ENCODE measurements at regions not wholly inside any gene's neighbourhood (a gene's known extent, or its start where the extent isn't known, plus 50 kb on each side); places are given as distances from the start of the nearest gene placed in this dataset.

- no peak for DNase-seq
- ChIA-PET POLR2A (no interaction called here), CTCF (no interaction called here)
- H3K27me3 Mint-ChIP-seq, result no peaks in the 10 kb centered on the region
- no peak overlapping the region for H3K4me3 Mint-ChIP-seq
- intact Hi-C loops (cut with micrococcal nuclease), result no loop called here
- H3K36me3 Mint-ChIP-seq, result no peaks in the 10 kb centered on the region
- no peaks in the 10 kb centered on the region for H3K9me3 Mint-ChIP-seq
- H3K27ac Mint-ChIP-seq, result no peak overlapping the region
- H3K4me1 Mint-ChIP-seq (ENCODE audit: low read depth), result no peaks in the 10 kb centered on the region
These were observed 647.3 kb upstream of the GRAMD2B start for GRCh38 chr5:125775896-125776295.

DNA sequence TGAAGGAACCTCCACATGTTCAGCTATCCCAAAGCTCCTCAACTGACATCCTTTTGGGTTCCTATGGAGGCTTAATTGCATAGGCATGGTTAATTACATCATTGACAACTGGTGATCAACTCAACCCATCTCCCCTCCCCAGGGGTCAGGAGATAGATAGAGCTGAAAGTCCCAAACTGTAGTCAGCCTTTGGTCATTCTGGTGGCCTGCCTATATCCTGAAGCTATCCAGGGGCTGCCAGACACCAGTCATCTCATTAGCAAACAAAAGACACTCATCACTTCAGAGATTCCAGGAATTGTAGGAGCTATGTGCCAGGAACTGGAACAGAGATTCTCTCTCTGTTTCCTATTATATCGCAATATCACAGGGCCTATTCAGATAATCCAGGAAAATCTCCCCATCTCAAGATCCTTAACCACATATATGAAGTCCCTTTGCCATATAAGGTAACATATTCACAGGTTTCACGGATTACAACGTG is 646.5 kb upstream of the GRAMD2B start:
- H3K4me3 Mint-ChIP-seq, result no peak overlapping the region
- no peaks in the 10 kb centered on the region for H3K36me3 Mint-ChIP-seq
- CTCF ChIA-PET, result no interaction called here
- H3K27ac Mint-ChIP-seq, result no peak overlapping the region
- no peaks in the 10 kb centered on the region for H3K4me1 Mint-ChIP-seq (ENCODE audit: low read depth)
- no peaks in the 10 kb centered on the region for H3K27me3 Mint-ChIP-seq
- peaks cover under 1% of the 10 kb centered on the region for H3K9me3 Mint-ChIP-seq
- DNase-seq, result no peak
- intact Hi-C loops (cut with micrococcal nuclease), result no loop called here
- POLR2A ChIA-PET, result no interaction called here

DNA sequence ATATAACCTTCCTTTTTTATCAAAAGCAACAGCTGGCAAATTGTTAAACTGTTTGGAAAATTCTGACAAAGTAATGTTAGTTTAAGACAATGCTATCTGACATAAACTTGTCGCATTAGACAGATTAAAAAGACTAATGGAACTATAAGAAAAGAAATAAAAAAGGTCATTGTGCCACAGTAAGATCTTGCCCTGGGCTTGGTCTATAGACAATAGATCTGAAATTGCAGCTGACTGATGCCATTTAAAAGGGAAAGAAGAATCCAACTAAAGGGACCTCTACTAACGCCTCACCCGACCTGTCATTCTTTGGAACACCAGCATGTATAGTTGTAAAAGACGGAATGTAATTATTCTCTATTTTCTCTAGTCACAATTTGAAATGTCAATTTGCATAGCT is 644.4 kb upstream of the GRAMD2B start:
- CTCF ChIA-PET, result no interaction called here
- intact Hi-C loops (cut with micrococcal nuclease), result no loop called here
- POLR2A ChIA-PET, result no interaction called here
- Mint-ChIP-seq H3K36me3 (no peaks in the 10 kb centered on the region), H3K27me3 (no peaks in the 10 kb centered on the region), H3K9me3 (peaks cover 2% of the 10 kb centered on the region), H3K4me3 (no peak overlapping the region), H3K27ac (no peak overlapping the region), H3K4me1 (ENCODE audit: low read depth) (no peaks in the 10 kb centered on the region)
- no peak for DNase-seq

DNA sequence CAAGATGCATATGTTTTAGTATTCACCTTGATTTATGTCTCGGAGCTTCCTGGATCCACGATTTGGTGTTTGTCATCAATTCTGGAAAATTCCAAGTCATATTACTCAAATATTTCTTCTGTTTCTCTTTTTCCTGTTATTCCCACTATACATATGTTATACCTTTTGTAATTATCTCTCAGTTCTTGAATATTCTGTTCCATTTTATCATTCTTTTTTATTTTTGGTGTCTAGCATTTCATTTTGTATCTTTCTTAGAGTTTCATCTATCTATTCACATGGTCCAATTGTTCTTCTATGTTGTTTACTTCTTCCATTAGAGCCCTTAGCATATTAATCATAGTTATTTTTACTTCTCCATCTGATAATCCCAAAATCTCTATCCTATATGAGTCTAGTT is 637.8 kb upstream of the GRAMD2B start:
- ChIA-PET CTCF (no interaction called here), POLR2A (no interaction called here)
- Mint-ChIP-seq H3K9me3 (peaks cover 9% of the 10 kb centered on the region), H3K27ac (no peak overlapping the region), H3K36me3 (no peaks in the 10 kb centered on the region), H3K27me3 (no peaks in the 10 kb centered on the region), H3K4me1 (ENCODE audit: low read depth) (no peaks in the 10 kb centered on the region), H3K4me3 (no peak overlapping the region)
- DNase-seq, result no peak
- intact Hi-C loops (cut with micrococcal nuclease), result no loop called here

DNA sequence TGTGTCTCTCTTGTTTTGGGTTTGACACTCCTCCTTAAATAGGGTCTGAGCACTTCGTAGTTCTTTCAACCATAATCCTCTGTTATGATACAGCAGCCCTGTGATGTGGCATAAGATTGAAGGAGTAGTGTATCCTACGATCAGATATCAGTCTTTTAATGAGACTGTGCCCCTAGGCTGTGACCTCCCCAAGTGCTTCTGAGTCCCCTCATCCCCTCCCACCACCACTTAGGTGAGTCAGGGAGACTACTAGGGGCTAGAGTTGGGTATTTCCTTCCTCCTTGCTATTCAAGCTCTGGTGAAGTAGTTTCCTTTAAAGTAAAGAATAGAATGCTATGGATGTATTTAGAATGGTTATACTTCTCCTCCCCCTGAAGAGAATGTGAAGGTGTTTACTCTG is 637.2 kb upstream of the GRAMD2B start:
- H3K4me3 Mint-ChIP-seq, result no peak overlapping the region
- H3K4me1 Mint-ChIP-seq (ENCODE audit: low read depth), result no peaks in the 10 kb centered on the region
- no peaks in the 10 kb centered on the region for H3K27me3 Mint-ChIP-seq
- CTCF ChIA-PET, result no interaction called here
- no peaks in the 10 kb centered on the region for H3K36me3 Mint-ChIP-seq
- peaks cover 11% of the 10 kb centered on the region for H3K9me3 Mint-ChIP-seq
- POLR2A ChIA-PET, result no interaction called here
- H3K27ac Mint-ChIP-seq, result no peak overlapping the region
- intact Hi-C loops (cut with micrococcal nuclease), result no loop called here
- no peak for DNase-seq

GRCh38 chr5:125793470-125793869 is 629.7 kb upstream of the GRAMD2B start:
- ChIA-PET CTCF (interaction anchor here (0.5 kb wide), 1 partner anchor 286 kb away, joined by 3 read pairs; no protein-coding TSS in a partner anchor), POLR2A (no interaction called here)
- H3K9me3 Mint-ChIP-seq, result peaks cover 25% of the 10 kb centered on the region
- no peaks in the 10 kb centered on the region for H3K4me1 Mint-ChIP-seq (ENCODE audit: low read depth)
- H3K27ac Mint-ChIP-seq, result no peak overlapping the region
- intact Hi-C loops (cut with micrococcal nuclease), result no loop called here
- no peaks in the 10 kb centered on the region for H3K27me3 Mint-ChIP-seq
- DNase-seq, result no peak
- H3K4me3 Mint-ChIP-seq, result no peak overlapping the region
- no peaks in the 10 kb centered on the region for H3K36me3 Mint-ChIP-seq

GRCh38 chr5:125794922-125795321 is 628.3 kb upstream of the GRAMD2B start:
- ChIA-PET POLR2A (no interaction called here), CTCF (no interaction called here)
- Mint-ChIP-seq H3K27me3 (no peaks in the 10 kb centered on the region), H3K27ac (no peak overlapping the region), H3K9me3 (peaks cover 30% of the 10 kb centered on the region), H3K4me1 (ENCODE audit: low read depth) (no peaks in the 10 kb centered on the region), H3K36me3 (no peaks in the 10 kb centered on the region), H3K4me3 (no peak overlapping the region)
- no peak for DNase-seq
- intact Hi-C loops (cut with micrococcal nuclease), result no loop called here

- peaks cover 31% of the 10 kb centered on the region for H3K9me3 Mint-ChIP-seq
- no peaks in the 10 kb centered on the region for H3K27me3 Mint-ChIP-seq
- no peak for DNase-seq
- H3K36me3 Mint-ChIP-seq, result no peaks in the 10 kb centered on the region
- CTCF ChIA-PET, result no interaction called here
- no peak overlapping the region for H3K27ac Mint-ChIP-seq
- no peak overlapping the region for H3K4me3 Mint-ChIP-seq
- intact Hi-C loops (cut with micrococcal nuclease), result no loop called here
- H3K4me1 Mint-ChIP-seq (ENCODE audit: low read depth), result no peaks in the 10 kb centered on the region
- POLR2A ChIA-PET, result no interaction called here
These were observed 624.9 kb upstream of the GRAMD2B start for GRCh38 chr5:125798307-125798706.

DNA sequence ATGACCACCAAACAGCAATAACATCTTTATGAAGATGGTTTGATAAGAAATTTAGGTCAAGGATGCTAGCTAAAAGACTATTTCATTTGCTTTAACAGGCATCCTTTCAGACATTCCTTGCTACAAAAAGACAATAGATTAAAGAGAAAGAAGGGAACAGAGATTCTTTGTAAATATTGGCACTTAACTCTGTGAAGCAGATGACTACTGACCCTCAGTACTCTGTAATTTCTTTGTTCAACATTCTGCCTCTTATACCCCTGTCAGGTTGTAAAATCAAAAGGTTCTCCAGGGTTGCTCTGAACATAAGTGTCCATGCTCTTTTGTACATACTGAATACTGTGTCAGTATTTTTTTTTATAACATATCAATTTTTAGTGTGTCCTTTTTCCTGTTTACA is 610.6 kb upstream of the GRAMD2B start:
- H3K36me3 Mint-ChIP-seq, result no peaks in the 10 kb centered on the region
- no peaks in the 10 kb centered on the region for H3K4me1 Mint-ChIP-seq (ENCODE audit: low read depth)
- intact Hi-C loops (cut with micrococcal nuclease), result no loop called here
- H3K4me3 Mint-ChIP-seq, result no peak overlapping the region
- ChIA-PET POLR2A (no interaction called here), CTCF (no interaction called here)
- DNase-seq, result no peak
- H3K27me3 Mint-ChIP-seq, result no peaks in the 10 kb centered on the region
- no peak overlapping the region for H3K27ac Mint-ChIP-seq
- H3K9me3 Mint-ChIP-seq, result peaks cover 4% of the 10 kb centered on the region

GRCh38 chr5:125813221-125813974 is 609.8 kb upstream of the GRAMD2B start:
- Mint-ChIP-seq H3K27me3 (no peaks in the 10 kb centered on the region), H3K4me1 (ENCODE audit: low read depth) (no peaks in the 10 kb centered on the region), H3K9me3 (peaks cover 4% of the 10 kb centered on the region), H3K36me3 (no peaks in the 10 kb centered on the region), H3K4me3 (no peak overlapping the region), H3K27ac (no peak overlapping the region)
- DNase-seq, result no peak
- ChIA-PET CTCF (no interaction called here), POLR2A (no interaction called here)
- intact Hi-C loops (cut with micrococcal nuclease), result no loop called here

DNA sequence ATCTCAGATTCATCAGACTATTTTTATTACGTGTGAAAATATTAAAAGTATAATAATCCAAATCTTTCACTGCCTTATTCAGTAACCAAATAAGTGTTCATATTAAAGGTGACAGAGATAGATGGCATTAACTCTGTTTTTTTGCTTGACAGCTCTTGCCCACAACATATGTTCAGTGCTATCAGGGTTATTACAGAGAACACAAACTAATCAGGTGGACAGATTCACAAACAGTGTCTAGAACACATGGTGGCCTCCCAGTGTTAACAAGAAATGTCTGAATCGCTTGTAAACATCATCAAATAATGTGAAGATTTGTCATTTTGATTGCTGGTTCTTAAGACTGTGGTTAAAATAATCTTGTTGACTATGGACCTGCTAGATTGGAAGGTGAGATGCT is 609.1 kb upstream of the GRAMD2B start:
- CTCF ChIA-PET, result no interaction called here
- H3K36me3 Mint-ChIP-seq, result no peaks in the 10 kb centered on the region
- no peak overlapping the region for H3K4me3 Mint-ChIP-seq
- no peaks in the 10 kb centered on the region for H3K4me1 Mint-ChIP-seq (ENCODE audit: low read depth)
- DNase-seq, result no peak
- POLR2A ChIA-PET, result no interaction called here
- intact Hi-C loops (cut with micrococcal nuclease), result no loop called here
- H3K27ac Mint-ChIP-seq, result no peak overlapping the region
- no peaks in the 10 kb centered on the region for H3K9me3 Mint-ChIP-seq
- no peaks in the 10 kb centered on the region for H3K27me3 Mint-ChIP-seq

GRCh38 chr5:125823572-125823971 is 599.6 kb upstream of the GRAMD2B start:
- Mint-ChIP-seq H3K27me3 (no peaks in the 10 kb centered on the region), H3K4me1 (ENCODE audit: low read depth) (no peaks in the 10 kb centered on the region), H3K9me3 (peaks cover 5% of the 10 kb centered on the region), H3K4me3 (no peak overlapping the region), H3K27ac (no peak overlapping the region), H3K36me3 (no peaks in the 10 kb centered on the region)
- ChIA-PET POLR2A (no interaction called here), CTCF (no interaction called here)
- no peak for DNase-seq
- intact Hi-C loops (cut with micrococcal nuclease), result no loop called here

GRCh38 chr5:125826214-125826613 is 597.0 kb upstream of the GRAMD2B start:
- no peak for DNase-seq
- POLR2A ChIA-PET, result no interaction called here
- Mint-ChIP-seq H3K4me1 (ENCODE audit: low read depth) (no peaks in the 10 kb centered on the region), H3K9me3 (peaks cover 7% of the 10 kb centered on the region), H3K4me3 (no peak overlapping the region), H3K27ac (no peak overlapping the region), H3K36me3 (no peaks in the 10 kb centered on the region), H3K27me3 (no peaks in the 10 kb centered on the region)
- CTCF ChIA-PET, result no interaction called here
- intact Hi-C loops (cut with micrococcal nuclease), result no loop called here

All from activated CD4-positive, alpha-beta memory T cell treated with anti-CD3 and anti-CD28 coated beads for 36 hours (primary cell).